ENCODE measurements at regions not wholly inside any gene's neighbourhood (a gene's known extent, or its start where the extent isn't known, plus 50 kb on each side); places are given as distances from the start of the nearest gene placed in this dataset.

GRCh38 chr21:16311229-16311628 is 581.4 kb downstream of the USP25 start:
- no peak for FAIRE-seq

- FAIRE-seq, result no peak
These were observed 582.5 kb downstream of the USP25 start for GRCh38 chr21:16312321-16312720.

- no peak for FAIRE-seq
These were observed 585.4 kb downstream of the USP25 start for GRCh38 chr21:16315223-16315622.

- FAIRE-seq, result no peak
These were observed 589.0 kb downstream of the USP25 start for GRCh38 chr21:16318651-16319300.

GRCh38 chr21:16320110-16320509 is 590.3 kb downstream of the USP25 start:
- FAIRE-seq, result no peak

GRCh38 chr21:16322454-16322853 is 592.7 kb downstream of the USP25 start:
- no peak for FAIRE-seq

- FAIRE-seq, result no peak
These were observed 593.8 kb downstream of the USP25 start for GRCh38 chr21:16323596-16323995.

GRCh38 chr21:16324630-16325029 is 594.8 kb downstream of the USP25 start:
- FAIRE-seq, result no peak

- FAIRE-seq, result peak; percentile 98
These were observed 600.5 kb downstream of the USP25 start for GRCh38 chr21:16330082-16330907.

GRCh38 chr21:16330908-16331268 is 601.1 kb downstream of the USP25 start:
- no peak for FAIRE-seq

GRCh38 chr21:16337266-16337665 is 607.5 kb downstream of the USP25 start:
- FAIRE-seq, result no peak

- FAIRE-seq, result no peak
These were observed 613.1 kb downstream of the USP25 start for GRCh38 chr21:16342932-16343331.

- no peak for FAIRE-seq
These were observed 614.0 kb downstream of the USP25 start for GRCh38 chr21:16343776-16344175.

- no peak for FAIRE-seq
These were observed 616.0 kb downstream of the USP25 start for GRCh38 chr21:16345757-16346156.

- no peak for FAIRE-seq
These were observed 617.4 kb downstream of the USP25 start for GRCh38 chr21:16347223-16347622.

- FAIRE-seq, result no peak
These were observed 624.0 kb downstream of the USP25 start for GRCh38 chr21:16353764-16354163.

GRCh38 chr21:16357994-16358393 is 628.2 kb downstream of the USP25 start:
- FAIRE-seq, result no peak

GRCh38 chr21:16358784-16359183 is 629.0 kb downstream of the USP25 start:
- no peak for FAIRE-seq

- no peak for FAIRE-seq
These were observed 633.3 kb downstream of the USP25 start for GRCh38 chr21:16363100-16363499.

- no peak for FAIRE-seq
These were observed 633.7 kb downstream of the USP25 start for GRCh38 chr21:16363518-16363917.

- no peak for FAIRE-seq
These were observed 636.4 kb downstream of the USP25 start for GRCh38 chr21:16366207-16366606.

GRCh38 chr21:16367079-16367478 is 637.3 kb downstream of the USP25 start:
- no peak for FAIRE-seq

GRCh38 chr21:16370186-16370585 is 640.4 kb downstream of the USP25 start:
- FAIRE-seq, result no peak

- FAIRE-seq, result no peak
These were observed 642.8 kb downstream of the USP25 start for GRCh38 chr21:16372586-16372985.

- FAIRE-seq, result no peak
These were observed 646.9 kb downstream of the USP25 start for GRCh38 chr21:16376673-16377072.
